NCI-H1417 treated with DMSO at 0.1 percent for 48 hours (cell line): ENCODE measurements at regions not wholly inside any gene's neighbourhood (a gene's known extent, or its start where the extent isn't known, plus 50 kb on each side); places are given as distances from the start of the nearest gene placed in this dataset.

Experiments used
- DNase-seq: peaks from one replicate; lab custom pipeline; 2025; lab: John Stamatoyannopoulos, UW

DNA sequence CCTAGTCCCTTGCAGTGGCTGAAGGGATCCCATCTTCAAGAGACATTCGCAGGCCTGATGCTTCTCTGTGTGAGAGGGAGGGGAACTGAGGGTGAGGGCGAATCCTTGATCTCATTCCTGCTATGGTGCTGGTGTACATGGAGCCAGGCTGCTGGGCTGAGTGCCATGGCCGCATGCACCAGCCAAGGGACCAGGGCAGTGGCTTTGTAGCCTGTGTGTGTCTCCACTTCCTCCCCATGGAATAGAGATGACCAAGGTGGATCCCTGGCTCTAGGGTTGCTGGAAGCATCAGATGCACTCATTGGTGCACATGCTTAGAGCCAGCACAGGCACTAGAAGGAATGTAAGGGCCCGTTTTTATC lies 195.0 kb downstream of the FOXL1 start:
- no peak for DNase-seq

DNA sequence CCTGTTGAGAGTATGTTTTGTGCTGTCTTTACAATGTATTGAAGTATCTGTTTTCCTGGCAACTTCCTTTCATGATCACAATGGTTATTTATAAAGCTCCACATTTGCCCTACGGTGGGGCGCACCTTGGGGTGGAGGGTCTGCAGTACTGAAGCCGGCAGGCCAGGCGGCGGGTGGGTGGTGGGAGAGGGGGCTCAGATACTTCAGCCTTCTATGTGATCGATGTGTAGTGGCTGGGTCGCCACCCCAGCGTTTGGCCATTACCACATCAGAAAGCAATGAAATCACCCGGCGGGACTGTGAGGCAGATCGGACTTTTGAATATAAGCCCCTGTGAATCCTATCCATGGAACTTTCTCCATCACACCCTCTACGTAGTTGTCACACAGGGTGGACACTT lies 196.6 kb downstream of the FOXL1 start:
- DNase-seq, result no peak

DNA sequence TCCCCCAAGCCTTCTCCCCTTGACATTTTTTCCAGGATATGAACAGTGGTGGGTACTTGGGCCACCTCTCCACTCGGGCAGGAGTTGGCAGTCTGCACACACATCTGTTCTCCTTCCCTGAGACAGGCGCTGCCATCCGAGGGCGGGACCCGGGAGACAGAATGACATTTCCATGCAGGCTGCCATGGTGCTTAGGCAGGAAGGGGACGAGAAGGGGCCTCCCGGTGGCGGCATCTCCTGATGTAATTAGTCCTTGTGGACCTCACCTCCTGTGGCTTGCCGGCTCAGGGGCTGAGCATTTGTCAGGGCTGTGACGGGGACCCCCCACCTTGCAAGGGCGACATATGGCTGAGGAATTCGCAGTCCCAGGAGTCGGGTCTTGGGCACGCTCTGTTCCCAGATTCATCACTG lies 197.2 kb downstream of the FOXL1 start:
- no peak for DNase-seq

DNA sequence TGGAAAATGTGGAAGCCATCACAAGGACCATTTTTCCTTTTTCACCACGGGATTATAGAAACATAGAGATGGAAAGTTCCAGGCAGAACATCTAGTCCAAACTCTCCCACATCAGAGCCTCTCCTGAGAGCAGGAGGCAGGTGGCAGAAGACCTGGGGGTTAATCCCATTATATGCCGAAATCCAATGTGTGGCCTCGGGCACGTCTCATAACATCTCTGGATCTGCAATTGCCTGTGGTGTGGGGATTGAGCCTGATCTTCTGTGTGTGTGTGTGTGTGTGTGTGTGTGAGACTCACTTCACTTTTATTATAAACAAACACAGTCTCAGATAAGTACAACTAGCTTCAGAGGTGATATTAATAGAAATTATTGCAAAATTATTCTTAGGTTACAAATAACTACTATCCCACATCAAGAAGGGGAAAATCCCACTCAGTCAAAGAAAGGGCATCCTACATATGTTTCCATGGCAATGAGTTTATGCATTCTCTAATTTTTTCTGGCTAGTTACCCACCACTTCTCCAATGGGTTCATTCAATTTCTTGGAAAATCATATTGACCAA lies 199.1 kb downstream of the FOXL1 start:
- no peak for DNase-seq

DNA sequence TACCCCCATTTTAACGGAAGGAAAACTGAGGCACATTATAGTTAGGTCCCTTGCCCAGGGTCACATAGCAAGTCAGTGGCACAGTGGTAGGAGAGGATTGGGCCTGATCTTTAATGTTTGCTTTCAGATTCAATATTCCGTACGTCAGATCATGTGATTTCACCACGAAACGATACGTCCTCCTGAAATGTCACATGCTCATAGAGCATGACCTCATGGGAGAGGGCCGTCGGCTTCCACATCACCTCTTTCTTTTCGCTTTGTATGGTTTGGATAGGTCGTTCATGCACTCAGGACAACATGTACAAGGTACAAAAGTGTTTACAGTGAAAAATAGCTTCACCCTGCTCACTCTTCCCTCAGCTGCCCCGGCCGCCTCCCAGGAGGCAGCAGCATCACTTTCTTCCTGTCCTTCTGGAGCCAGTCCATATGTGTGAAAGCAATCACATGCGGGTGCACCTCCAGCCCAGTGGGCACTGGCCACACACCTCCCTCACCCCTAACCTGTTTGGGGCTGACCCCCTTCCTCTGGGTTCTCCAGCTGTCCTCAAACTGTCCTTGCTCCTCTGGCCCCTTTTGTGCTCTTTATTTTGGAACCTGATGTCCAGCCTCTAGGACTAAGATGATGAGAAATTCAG lies 199.9 kb downstream of the FOXL1 start:
- no peak for DNase-seq

DNA sequence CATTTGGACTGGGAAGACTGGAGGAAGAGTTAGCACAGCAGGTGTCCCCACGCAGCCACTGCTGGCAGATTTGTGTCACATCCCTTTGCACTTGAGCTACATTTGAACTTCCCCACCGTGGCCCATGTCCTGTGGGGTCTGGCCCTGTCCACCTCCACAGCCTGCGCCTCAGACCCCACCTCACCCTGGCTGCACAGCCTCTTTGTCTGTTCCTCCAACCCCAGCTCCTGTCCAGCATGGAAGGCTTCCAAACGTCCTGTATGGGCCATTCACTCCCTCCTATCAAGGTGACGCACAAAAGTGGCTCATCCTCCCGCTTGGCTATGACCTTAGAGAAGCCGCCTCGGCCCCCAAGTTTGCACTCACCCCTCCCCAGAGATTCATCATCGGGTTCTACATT lies 200.6 kb downstream of the FOXL1 start:
- DNase-seq, result no peak

DNA sequence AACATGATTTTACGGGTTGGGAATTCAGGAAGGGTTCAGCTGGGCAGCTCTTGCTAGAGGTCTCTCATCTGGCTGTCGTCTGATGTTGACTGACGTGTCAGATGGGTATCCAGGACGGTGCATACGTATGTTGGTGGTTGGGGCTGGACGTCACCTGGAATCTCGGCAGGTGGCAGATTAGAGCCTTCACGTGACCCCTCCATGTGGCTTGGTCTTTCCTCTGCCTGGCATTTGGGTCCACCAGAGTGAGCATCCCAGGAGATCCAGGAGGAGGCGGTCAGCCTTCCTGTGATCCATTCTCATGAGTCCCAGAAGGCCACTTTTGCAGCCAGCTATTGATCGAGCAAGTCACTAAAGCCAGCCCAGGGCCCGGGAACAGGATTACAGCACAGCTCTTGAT lies 202.7 kb downstream of the FOXL1 start:
- no peak for DNase-seq

DNA sequence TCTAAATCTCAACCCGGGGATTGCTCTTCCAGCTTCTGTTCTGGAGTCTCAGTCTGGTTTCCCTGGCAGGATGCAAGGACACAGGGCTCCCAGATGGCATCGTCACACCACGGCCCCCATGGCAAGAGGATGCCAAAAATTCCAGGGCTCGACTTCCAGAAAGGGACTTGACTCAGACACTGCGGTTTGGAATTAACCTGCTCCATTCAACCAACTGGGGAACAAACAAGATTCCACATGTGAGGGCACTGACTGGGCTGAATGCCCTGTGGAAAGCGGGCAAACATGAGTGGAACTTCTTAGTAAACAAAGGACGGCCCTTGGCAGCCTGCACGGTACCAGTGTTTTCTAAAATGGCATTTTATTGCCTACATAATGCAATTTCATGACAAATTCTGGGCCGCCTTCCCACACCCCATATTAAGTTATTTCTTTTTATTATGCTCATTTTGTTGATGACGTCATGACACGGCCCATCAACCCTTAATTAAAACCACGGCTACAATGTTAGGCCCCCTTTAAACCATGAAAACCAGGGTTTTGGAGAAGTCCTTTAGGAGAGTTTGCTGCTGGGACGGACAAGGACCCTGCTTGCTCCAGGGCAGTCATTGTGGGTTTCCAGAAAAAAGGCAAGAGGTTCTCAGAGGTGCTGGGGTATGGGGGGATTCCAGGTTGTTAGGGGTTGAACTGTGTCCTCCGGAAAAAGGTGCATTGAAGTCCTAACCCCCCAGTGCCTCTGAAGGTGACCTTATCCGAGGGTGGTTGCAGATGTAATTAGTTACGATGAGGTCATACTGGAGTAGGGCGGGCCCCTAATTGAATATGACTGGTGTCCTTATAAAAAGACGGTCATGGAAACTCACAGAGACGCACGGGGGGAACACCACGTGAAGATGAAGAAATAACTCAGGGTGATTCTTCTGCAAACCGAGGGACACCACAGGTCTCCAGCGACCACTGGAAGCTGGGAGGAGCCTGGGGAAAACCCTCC lies 205.6 kb downstream of the FOXL1 start:
- no peak for DNase-seq

DNA sequence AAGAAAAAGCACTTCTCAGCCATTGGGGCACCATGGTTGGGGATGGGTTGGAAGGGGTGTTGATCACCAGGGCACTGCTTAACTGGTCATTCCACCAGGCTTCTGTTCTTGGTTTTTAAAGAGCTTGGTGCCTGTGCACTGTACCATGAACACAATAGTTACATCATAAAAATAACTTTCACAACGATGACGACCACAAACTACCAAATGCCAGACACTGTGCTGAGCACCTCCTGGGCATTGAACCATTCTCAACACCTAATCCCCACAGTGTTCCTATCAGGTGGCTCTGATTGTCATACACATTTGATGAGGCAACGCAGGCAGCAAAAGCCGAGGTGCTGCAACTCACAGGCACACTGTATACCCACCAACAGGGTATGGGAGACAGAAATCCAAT lies 208.0 kb downstream of the FOXL1 start:
- no peak for DNase-seq

DNA sequence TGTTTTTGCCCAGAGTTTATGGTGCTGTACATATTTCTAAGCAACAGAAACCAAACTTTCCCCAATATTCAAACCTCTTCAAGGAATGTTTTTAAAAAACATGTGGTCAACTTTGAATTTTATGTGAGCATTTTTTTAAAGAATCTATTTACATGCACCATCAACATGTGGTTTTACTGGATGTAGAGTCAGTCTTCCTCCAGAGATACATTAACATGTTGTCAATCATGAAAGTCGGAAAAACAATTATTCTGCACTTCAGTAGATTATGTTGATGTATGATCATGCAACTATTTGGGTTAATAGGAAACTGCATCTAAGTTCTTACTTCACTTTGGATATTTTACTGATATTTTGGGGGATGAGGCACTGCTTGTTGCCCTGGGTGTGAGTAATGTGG lies 208.6 kb downstream of the FOXL1 start:
- DNase-seq, result no peak

DNA sequence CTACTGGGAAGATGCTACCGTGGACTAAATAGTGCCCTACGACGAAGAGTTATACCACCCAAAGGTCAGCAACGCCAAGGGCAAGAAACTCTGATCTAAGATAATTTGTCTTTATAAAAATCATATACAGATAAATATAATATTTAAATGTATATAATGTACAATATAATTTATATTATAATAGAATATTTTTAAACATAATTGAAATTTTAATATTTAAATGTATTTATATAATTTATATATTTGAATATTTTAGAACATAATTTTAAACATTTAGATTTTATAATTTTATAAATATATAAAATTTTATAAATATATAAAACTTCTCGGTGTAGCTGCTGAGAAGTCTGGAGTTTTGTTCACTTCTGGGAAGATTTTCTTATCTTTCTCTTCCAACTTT lies 209.2 kb downstream of the FOXL1 start:
- no peak for DNase-seq

DNA sequence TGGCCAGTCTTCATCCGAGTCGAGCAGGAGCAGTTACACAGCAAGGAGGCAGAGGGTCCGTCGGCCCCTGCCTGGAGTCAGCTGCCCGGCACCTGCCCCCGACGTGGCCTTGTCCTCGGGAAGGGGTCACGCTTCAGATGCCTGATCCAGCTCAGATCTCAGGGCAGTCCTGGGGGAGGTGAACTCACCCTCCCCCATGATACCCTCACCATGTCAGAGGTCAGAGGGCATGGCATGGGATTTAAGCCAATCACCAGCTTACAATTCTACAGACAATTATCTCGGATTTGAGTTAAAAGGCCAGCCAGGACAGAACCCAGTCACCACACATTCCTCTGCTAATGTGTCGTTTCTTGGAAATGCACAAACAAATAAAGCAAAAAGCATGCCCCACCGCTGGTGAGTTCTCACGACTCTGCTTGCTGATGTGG lies 211.3 kb downstream of the FOXL1 start:
- no peak for DNase-seq

DNA sequence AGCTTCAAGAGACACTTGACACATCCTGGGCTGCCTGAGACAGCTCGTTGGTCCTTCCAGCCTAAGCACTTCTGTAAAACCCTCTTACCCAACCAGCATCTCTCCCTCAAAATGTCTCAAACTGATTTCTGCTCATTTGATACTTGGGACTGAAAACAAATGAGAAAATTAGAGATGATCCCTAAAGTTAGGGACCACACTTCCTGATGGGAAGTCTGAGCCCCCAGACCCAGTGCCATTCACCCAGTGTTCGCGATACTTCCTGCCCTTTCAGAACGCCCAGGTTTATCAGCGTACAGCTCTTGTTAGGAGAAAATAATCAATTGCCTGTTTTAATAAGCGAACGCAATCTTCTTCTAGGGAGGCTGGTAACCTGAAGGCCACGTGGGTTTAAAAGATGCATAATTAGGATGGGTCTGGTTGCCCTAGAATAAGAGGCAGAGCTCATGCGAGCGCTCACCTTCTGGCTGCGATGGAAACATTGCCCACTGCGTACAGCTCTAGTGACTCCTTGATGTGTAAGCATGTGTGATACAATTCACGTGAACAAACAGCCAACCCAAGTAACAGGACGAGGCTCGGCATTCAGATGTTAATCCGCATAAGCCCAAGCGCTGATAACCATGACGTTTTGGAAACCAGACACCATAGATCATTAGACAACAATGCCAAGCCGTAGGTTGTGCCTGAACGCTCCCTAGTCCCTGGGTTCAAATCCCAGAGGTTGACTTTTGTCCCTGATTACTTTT lies 213.1 kb downstream of the FOXL1 start:
- no peak for DNase-seq

DNA sequence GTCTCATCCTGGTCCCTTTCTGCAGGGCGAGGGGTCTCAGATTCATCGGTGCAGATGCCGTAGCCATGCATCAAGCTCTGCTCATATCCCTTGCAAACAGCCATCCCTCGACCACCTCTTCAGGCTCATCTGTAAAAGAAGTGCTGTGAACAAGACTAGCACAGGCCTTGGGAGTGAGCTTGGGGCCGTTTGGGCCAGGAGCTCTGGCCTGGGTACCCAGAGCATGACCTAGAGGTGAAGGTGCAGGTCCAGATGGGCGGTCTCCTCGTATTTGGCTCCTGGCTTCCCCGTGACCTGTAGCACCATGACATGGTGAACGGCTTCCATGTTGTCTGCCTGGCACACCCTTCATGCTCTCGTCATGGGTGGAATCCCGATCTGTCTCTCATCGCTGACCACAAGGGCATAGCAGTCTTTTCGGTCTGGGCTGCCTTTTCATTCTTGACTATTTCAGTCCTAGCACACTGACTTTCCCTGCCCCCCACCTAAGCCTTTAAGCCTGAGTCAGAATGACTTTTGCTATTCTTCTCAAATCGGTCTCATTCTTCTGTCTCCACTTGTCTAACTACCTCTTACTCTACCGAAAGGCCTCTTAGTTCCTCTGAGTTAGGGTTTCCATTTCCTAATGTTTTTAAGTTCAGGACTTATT lies 216.0 kb downstream of the FOXL1 start:
- DNase-seq, result no peak

DNA sequence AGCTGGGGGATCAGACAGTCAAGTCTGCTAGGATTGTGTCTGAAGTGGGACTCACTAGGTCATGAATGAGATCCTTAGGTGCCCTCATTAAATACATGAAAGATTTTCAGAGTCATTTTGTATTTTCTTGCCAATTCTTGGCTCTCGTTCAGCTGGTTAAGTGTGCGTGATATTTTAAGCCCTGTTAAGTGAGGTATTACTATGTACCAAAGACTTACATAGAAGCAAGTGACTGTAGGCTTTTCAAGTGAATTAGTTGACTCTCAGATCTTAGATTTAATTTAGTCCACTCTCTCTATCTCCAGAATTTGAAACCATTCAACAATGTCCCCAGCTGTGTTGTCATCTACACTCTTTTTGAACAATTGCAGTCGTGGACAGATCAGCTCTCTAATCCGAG lies 219.4 kb downstream of the FOXL1 start:
- no peak for DNase-seq

DNA sequence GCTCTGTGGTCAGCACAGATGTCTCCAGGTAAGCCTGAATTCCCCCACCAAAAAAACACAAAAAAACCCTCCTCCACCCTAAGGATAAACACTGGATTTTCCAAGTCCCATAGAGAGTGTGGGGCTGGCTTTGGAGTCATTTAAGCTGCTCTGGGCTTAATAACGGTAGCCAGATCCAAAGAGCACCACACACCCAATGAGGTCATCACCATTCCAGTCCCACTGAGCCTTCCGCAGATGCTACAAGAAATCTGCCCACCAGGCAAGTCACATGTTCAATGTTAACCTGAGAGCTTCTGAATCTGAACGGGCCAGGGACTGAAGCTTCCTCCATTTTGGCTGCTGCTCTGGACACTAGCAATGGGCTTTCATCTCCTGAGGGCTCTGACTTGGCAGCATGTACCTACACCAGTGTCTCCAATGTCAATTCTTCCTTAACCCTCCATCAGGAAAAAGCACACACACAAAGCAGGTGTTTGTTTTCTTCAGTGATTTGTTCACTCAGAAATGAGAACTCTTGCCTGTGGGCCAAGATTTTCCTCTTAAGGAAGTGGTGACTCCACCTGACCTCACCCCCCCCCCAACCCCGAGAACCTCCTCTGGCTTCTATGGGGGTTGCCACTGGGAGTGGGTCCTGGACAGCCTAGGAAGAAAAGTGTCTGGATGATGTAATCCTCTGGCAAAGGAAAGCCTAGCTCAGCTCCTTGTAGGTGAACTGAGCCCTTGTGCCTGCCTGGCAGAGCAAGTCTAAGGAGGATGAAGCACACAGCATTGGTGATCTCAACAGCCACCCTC lies 220.1 kb downstream of the FOXL1 start:
- DNase-seq, result no peak

DNA sequence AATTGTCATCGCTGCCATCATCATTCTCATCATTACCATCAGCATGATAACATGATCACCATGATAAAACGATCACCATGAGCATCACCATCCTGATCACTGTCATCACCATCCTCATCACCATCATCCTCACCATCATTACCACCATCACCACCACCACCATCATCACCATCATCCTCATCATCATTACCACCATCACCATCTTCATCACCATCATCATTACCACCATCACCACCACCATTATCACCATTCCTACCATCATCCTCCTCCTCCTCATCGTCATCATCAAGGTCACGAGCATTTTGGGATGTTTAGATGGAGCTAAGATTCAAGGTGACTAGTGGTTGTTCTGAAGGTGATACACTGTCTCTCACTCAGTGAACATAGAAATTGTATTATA lies 221.0 kb downstream of the FOXL1 start:
- no peak for DNase-seq

DNA sequence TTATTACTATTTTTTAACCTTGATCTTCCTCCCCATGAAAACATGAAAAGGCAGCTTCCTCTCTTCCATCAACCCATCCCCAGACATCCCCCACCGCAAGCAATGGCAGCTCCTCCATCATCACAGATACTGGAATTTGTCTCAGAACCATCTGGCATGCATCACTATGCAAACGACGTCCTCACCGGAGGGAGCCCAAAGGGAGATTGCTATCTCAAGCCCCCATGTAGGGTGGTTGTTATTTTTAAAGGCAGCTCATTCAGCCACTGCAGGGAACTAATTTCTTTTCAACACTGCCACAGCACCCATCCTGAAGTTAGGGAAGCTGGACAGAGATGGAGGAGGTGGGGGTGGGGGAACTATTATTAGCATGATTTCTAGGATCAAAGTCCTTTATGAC lies 222.5 kb downstream of the FOXL1 start:
- no peak for DNase-seq

DNA sequence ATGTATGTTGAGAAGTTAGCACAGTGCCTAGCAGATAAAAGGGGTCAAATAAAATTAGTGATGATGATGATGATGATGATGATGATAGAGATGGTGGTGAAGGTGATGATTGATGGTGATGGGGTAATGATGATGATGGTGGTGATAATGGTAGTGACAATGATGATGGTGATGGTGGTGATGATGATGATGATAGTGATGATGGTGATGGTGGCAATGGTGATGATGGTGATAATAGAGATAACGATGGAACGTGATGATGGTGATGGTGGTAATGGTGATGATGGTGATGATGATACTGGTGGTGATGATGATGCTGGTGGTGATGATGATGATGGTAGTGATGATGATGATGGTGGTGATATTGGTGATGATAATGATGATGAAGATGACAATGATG lies 223.7 kb downstream of the FOXL1 start:
- no peak for DNase-seq

DNA sequence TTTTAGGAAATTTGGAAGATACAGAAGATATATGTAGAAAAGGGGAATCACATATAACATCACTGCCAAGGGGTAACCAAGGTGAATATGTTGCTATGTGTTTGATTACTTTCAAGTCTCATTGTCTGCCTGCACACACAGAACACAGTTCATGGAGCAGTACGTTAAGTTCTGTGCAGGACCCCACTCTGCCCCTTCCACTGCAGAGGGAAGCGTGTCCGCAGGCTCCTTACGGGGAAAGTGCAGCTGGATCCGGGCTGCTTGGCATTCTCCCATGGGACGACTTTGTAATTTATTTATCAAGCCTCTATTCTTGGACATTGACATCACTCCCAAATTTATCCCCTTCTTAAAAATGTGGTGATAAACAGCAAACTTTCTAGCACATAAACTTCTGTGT lies 226.8 kb downstream of the FOXL1 start:
- DNase-seq, result no peak

DNA sequence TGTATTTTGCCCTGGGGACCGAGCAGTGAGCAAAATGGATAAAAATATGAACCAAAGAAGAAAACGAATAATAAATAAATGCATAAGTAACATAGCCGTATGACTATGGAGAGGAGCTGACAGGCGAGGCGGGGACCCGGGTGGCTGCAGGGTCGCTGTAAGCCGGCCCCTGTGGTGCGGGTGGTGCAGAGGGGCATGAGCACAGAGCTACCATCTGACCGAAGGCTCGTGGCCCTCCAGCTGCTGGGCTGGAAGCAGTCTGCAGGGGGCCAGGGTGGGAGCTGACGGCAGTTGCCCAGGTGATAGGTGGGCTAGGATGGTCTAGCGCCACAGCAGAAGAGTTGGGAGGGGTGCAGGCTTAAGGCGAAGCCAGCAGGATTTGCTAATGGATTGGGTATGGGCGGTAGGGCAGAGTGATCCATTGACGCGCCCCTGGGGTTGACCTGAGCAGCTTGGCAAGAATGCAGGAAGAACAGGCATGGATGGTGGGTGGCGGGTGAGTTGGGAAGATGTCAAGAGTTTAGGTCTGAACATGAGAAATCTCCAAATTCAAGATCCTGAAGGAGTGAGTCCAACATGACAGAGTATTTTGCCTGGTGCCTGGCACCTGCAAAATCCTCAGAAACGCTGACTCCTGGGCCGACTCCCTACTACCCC lies 228.0 kb downstream of the FOXL1 start:
- DNase-seq, result no peak
